ENCODE measurements at regions not wholly inside any gene's neighbourhood (a gene's known extent, or its start where the extent isn't known, plus 50 kb on each side); places are given as distances from the start of the nearest gene placed in this dataset.

DNA sequence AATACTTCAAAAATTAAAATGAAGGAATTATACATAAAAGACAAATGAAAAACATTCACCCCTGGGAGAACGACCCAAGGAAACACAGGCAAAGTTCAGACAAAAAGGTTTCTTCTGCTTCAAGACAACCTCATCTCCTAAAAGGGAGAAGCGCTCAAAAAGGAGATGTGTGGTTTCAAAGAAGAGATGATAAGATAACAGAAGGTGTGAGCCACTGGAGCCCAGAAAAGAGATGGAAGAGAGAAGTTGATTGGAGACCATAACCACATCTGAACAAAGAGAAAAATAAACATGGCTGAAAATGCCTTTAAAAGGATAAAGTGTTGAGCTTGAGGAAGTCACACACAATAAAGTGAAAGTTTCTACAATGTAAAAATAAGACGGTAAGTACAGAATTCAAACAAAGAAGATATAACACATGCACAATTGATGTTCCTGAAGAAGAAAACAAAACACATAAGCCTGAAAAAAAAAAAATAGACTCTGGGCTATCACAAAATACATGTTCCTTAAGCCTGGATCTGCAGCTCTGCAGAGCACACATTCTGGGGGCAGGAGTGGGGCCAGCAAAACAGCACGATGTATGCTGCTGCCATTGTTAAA is 51.6 kb upstream of the C14orf180 start (continued):
- TF ChIP-seq CHD7 (IDR thresholded peaks at IDR 0.05; ENCODE audit: low read depth, low read length) (no peak), MCM7 (IDR thresholded peaks at IDR 0.05) (no peak), PBX2 (CRISPR knock-in tag; IDR thresholded peaks at IDR 0.05; ENCODE audit: low read depth) (no peak), PBX2 (tag; conservative IDR thresholded peaks at IDR 0.05; ENCODE audit: low read depth) (no peak), SMAD3 (CRISPR knock-in tag; conservative IDR thresholded peaks at IDR 0.05) (no peak)

Measured in K562 (cell line).